Erythroblast (primary cell): ENCODE measurements at regions not wholly inside any gene's neighbourhood (a gene's known extent, or its start where the extent isn't known, plus 50 kb on each side); places are given as distances from the start of the nearest gene placed in this dataset.

ENCODE experiments used
- GATA1 ChIP-seq: IDR thresholded peaks from 2 replicates; pipeline ENCODE4 v1.6.1; 2011; ENCODE audit warnings: low read depth, mild to moderate bottlenecking, control low read depth, low read length, moderate library complexity
- POLR2A ChIP-seq: IDR thresholded peaks from 2 replicates; pipeline ENCODE4 v1.6.1; 2011; ENCODE audit warnings: mild to moderate bottlenecking, low read length

- TF ChIP-seq POLR2A (no peak), GATA1 (no peak)
Measured at GRCh38 chr7:85262891-85263290, 76.0 kb upstream of the SEMA3D start.
